ENCODE measurements at regions not wholly inside any gene's neighbourhood (a gene's known extent, or its start where the extent isn't known, plus 50 kb on each side); places are given as distances from the start of the nearest gene placed in this dataset.

DNA sequence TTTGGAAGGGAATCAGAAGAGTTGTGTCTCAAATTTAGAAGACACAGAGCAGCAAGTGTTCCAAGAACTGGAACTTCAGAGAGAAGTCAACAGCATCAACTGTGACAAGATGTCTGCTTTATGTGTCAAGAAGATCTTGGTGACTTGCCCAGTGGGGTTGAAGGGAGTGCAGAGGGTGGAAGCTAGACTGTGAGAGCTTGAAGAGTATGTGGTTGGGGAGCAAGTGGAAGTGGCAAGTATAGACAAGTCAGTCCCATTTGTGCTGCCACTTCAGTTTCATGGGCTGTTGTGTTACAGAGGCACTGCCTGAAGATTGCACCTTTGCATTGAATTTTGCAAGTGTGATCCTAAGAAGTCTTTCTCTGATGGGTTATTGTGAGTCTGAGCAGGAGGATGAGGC lies 68.7 kb upstream of the MC2R start:
- H3K23me2 ChIP-seq (ENCODE audit: low read depth, low read length): no peaks in the 10 kb centered on the region
- no peak overlapping the region for H2BK15ac ChIP-seq (ENCODE audit: low read length)
- 0 out of 4 replicates have a peak, but pooled peaks cover 0 to 3% of the 10 kb centered on the region in 2 experiments for H3K9me3 ChIP-seq (ENCODE audit: insufficient read depth in 2 of 2, low read depth in 1 of 2, low read length in 1 of 2)
- peak overlapping the region; percentile 9 for H2BK120ac ChIP-seq (replicated peaks; ENCODE audit: low read depth, low read length)
- FAIRE-seq (no peak), DNase-seq (ENCODE audit: low read depth in 1 of 2, low spot score in 2 of 2) (no peak)
- H3K14ac ChIP-seq (ENCODE audit: insufficient read length): no peak overlapping the region
- H3K27ac ChIP-seq (ENCODE audit: low read depth, low read length): no peak overlapping the region
- ChIA-PET CTCF (ENCODE audit: partially characterized antibody) (interaction anchor here (0.6 to 2.7 kb wide), 3 partner anchors 8 to 146 kb away, joined by 3 to 10 read pairs (median 4); no protein-coding TSS in a partner anchor), POLR2A (ENCODE audit: partially characterized antibody) (no interaction called here)
- no peak overlapping the region for H4K8ac ChIP-seq (ENCODE audit: extremely low read depth, insufficient read depth, low read length)
- no peak overlapping the region for H3K4me2 ChIP-seq (ENCODE audit: insufficient read depth in 1 of 2, low read depth in 2 of 2, low read length in 2 of 2)
- H3K79me2 ChIP-seq (ENCODE audit: control insufficient read depth in 1 of 2, insufficient read depth in 2 of 2, low read length in 2 of 2): no peaks in the 10 kb centered on the region
- no peak overlapping the region for H2AK5ac ChIP-seq (ENCODE audit: low read depth, low read length)
- no peak overlapping the region for H2BK5ac ChIP-seq (ENCODE audit: low read depth, low read length)
- H2AFZ ChIP-seq (ENCODE audit: low read length): 0 out of 2 replicates have a peak overlapping the region, but pooled peaks have one; percentile 19
- H3K18ac ChIP-seq (ENCODE audit: extremely low read depth, low read length): no peak overlapping the region
- no peak overlapping the region for H2BK12ac ChIP-seq (ENCODE audit: low read depth, low read length)
- no peak overlapping the region for H3K4me3 ChIP-seq (ENCODE audit: extremely low read depth in 1 of 4, insufficient read depth in 2 of 4, low read depth in 3 of 4, low read length in 4 of 4)
- peak overlapping the region; percentile 25 for H4K91ac ChIP-seq (replicated peaks; ENCODE audit: insufficient read length, low read length)
- H3K79me1 ChIP-seq (ENCODE audit: low read depth, low read length): no peaks in the 10 kb centered on the region
- H3K4me1 ChIP-seq (replicated peaks in 1 of 4; ENCODE audit: control insufficient read depth in 3 of 4, insufficient read depth in 4 of 4, low read length in 3 of 4): peaks cover 0 to 7% (median 1%) of the 10 kb centered on the region in 4 experiments; a peak in 3 of 7 replicates
- no peak overlapping the region for H3K4ac ChIP-seq (replicated peaks; ENCODE audit: insufficient read length, low read depth, low read length)
- 0 out of 2 replicates have a peak overlapping the region, but pooled peaks have one; percentile 49 for H2BK20ac ChIP-seq (ENCODE audit: low read length)
- H4K20me1 ChIP-seq (replicated peaks in 1 of 2; ENCODE audit: control insufficient read depth in 1 of 2, insufficient read depth in 2 of 2, low read length in 2 of 2): no peaks in the 10 kb centered on the region
- H3K27me3 ChIP-seq (replicated peaks in 1 of 4; ENCODE audit: control insufficient read depth in 3 of 4, extremely low read depth in 1 of 4, insufficient read depth in 3 of 4, low read length in 3 of 4): no peaks in the 10 kb centered on the region
- H4K5ac ChIP-seq (ENCODE audit: insufficient read length, low read depth, low read length): no peak overlapping the region
- no peak overlapping the region for H3K56ac ChIP-seq (replicated peaks; ENCODE audit: insufficient read length, low read depth, low read length)
- H3K9ac ChIP-seq (replicated peaks in 1 of 4; ENCODE audit: extremely low read depth in 1 of 4, low read depth in 3 of 4, low read length in 3 of 4): no peak overlapping the region
- no peaks in the 10 kb centered on the region for H3K36me3 ChIP-seq (ENCODE audit: control insufficient read depth in 2 of 4, insufficient read depth in 4 of 4, low read length in 3 of 4)
- no peak overlapping the region for H3K23ac ChIP-seq (ENCODE audit: insufficient read length)
- no peak for TF ChIP-seq RAD21 (IDR thresholded peaks at IDR 0.05 in 1 of 2, conservative IDR thresholded peaks at IDR 0.05 in 1 of 2; ENCODE audit: low read depth in 2 of 2, low read length in 2 of 2)
- TF ChIP-seq SP2 (IDR thresholded peaks at IDR 0.05; ENCODE audit: low read length): no peak
- TF ChIP-seq SP1 (IDR thresholded peaks at IDR 0.05; ENCODE audit: low read depth, low read length): no peak
- no peak for TF ChIP-seq RFX5 (IDR thresholded peaks at IDR 0.05; ENCODE audit: borderline replicate concordance, low read depth, low read length)
- no peak for TF ChIP-seq SP4 (IDR thresholded peaks at IDR 0.05; ENCODE audit: low read length)
- TF ChIP-seq JUN (IDR thresholded peaks at IDR 0.05; ENCODE audit: low read depth, low read length): no peak
- no peak for TF ChIP-seq HDAC2 (IDR thresholded peaks at IDR 0.05; ENCODE audit: borderline replicate concordance in 1 of 2, low read depth in 2 of 2, low read length in 2 of 2)
- TF ChIP-seq ZNF274 (IDR thresholded peaks at IDR 0.05; ENCODE audit: borderline replicate concordance, extremely low read depth, low read length): no peak
- TF ChIP-seq HDAC6 (IDR thresholded peaks at IDR 0.05; ENCODE audit: low read depth, low read length): no peak
- TF ChIP-seq, protein P1, sequence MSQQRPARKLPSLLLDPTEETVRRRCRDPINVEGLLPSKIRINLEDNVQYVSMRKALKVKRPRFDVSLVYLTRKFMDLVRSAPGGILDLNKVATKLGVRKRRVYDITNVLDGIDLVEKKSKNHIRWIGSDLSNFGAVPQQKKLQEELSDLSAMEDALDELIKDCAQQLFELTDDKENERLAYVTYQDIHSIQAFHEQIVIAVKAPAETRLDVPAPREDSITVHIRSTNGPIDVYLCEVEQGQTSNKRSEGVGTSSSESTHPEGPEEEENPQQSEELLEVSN (IDR thresholded peaks at IDR 0.05): no peak
- no peak for TF ChIP-seq TCF12 (IDR thresholded peaks at IDR 0.05; ENCODE audit: low read depth, low read length)
- TF ChIP-seq POLR2AphosphoS5 (IDR thresholded peaks at IDR 0.05; ENCODE audit: low read depth, low read length): no peak
- no peak for TF ChIP-seq SIRT6 (IDR thresholded peaks at IDR 0.05; ENCODE audit: low read length)
- TF ChIP-seq POU5F1 (IDR thresholded peaks at IDR 0.05; ENCODE audit: low read depth, low read length): no peak
- no peak for TF ChIP-seq KDM4A (IDR thresholded peaks at IDR 0.05; ENCODE audit: low read depth, low read length, severe bottlenecking)
